Common myeloid progenitor, CD34-positive (primary cell): ENCODE measurements at regions not wholly inside any gene's neighbourhood (a gene's known extent, or its start where the extent isn't known, plus 50 kb on each side); places are given as distances from the start of the nearest gene placed in this dataset.
"Not testable (repeated sequence)": the region's sequence is repeated elsewhere in the genome, so short reads cannot be mapped to it uniquely, and the experiment has no call there.

Experiments used
- CTCF ChIA-PET: fragments of 350-600 bp; sonication (Branson Sonifier 250); formaldehyde crosslinking; loops from one replicate; lab custom pipeline; 2021; ENCODE audit warnings: antibody characterized with exemption; lab: Charles Lee
- POLR2A ChIA-PET: fragments of 350-600 bp; sonication (Branson Sonifier 250); formaldehyde crosslinking; loops from one replicate; lab custom pipeline; 2021; ENCODE audit warnings: antibody characterized with exemption; lab: Charles Lee
- DNase-seq, 3 donors: peaks; one replicate each; pipeline versions ENCODE4 v3.0.0 to v3.0.0-alpha.2; 2013
- H3K27ac ChIP-seq, 2 experiments: 1 replicate in 1 of 2; 2 replicates in 1 of 2; pipeline ENCODE4 v1.7.0; 2013; ENCODE audit warnings: inconsistent platforms in 2 of 2, low read length in 2 of 2, mild to moderate bottlenecking in 2 of 2, low read depth in 1 of 2, moderate library complexity in 1 of 2; ENCODE audit not compliant: severe bottlenecking in 2 of 2, insufficient read depth in 1 of 2, poor library complexity in 1 of 2
- H3K27me3 ChIP-seq, 5 experiments: replicated peaks in 2 of 5; 1 replicate in 3 of 5; 2 replicates in 2 of 5; pipeline versions ENCODE4 v1.6.1 to v1.7.0; 2013; ENCODE audit warnings: low read length in 4 of 5, mild to moderate bottlenecking in 2 of 5, moderate library complexity in 2 of 5, inconsistent platforms in 1 of 5; ENCODE audit not compliant: insufficient read depth in 5 of 5, control insufficient read depth in 4 of 5
- H3K36me3 ChIP-seq, 4 experiments: 1 replicate in 2 of 4; 2 replicates in 2 of 4; pipeline versions ENCODE4 v1.6.1 to v1.7.0; 2013; ENCODE audit warnings: low read length in 3 of 4, control low read depth in 1 of 4, mild to moderate bottlenecking in 1 of 4; ENCODE audit not compliant: control insufficient read depth in 4 of 4, insufficient read depth in 4 of 4
- H3K4me1 ChIP-seq, 4 experiments: 1 replicate in 3 of 4; 2 replicates in 1 of 4; pipeline versions ENCODE4 v1.6.1 to v1.7.1; 2013; ENCODE audit warnings: low read length in 3 of 4, mild to moderate bottlenecking in 3 of 4, control low read depth in 1 of 4, inconsistent platforms in 1 of 4, moderate library complexity in 1 of 4; ENCODE audit not compliant: control insufficient read depth in 4 of 4, insufficient read depth in 4 of 4; ENCODE audit errors: control extremely low read depth in 1 of 4
- H3K4me3 ChIP-seq, 7 experiments: 1 replicate in 4 of 7; 2 replicates in 3 of 7; pipeline versions ENCODE4 v1.5.1 to v1.7.0; 2013; ENCODE audit warnings: mild to moderate bottlenecking in 7 of 7, low read length in 6 of 7, moderate library complexity in 6 of 7, inconsistent platforms in 2 of 7, low read depth in 2 of 7, control low read depth in 1 of 7; ENCODE audit not compliant: insufficient read depth in 4 of 7, control insufficient read depth in 1 of 7; ENCODE audit errors: extremely low read depth in 1 of 7
- H3K9me3 ChIP-seq, 5 experiments: 1 replicate in 4 of 5; 2 replicates in 1 of 5; pipeline versions ENCODE4 v1.6.1 to v1.7.1; 2013; ENCODE audit warnings: low read length in 4 of 5, mild to moderate bottlenecking in 2 of 5, inconsistent platforms in 1 of 5, low read depth in 1 of 5, moderate library complexity in 1 of 5; ENCODE audit not compliant: control insufficient read depth in 4 of 5, insufficient read depth in 2 of 5; ENCODE audit errors: control extremely low read depth in 1 of 5
- WGBS: methylation state at CpG from one replicate; pipeline ENCODE4 v1.1.5; 2013; ENCODE audit not compliant: insufficient coverage; 5-methylcytosine and 5-hydroxymethylcytosine counted together

DNA sequence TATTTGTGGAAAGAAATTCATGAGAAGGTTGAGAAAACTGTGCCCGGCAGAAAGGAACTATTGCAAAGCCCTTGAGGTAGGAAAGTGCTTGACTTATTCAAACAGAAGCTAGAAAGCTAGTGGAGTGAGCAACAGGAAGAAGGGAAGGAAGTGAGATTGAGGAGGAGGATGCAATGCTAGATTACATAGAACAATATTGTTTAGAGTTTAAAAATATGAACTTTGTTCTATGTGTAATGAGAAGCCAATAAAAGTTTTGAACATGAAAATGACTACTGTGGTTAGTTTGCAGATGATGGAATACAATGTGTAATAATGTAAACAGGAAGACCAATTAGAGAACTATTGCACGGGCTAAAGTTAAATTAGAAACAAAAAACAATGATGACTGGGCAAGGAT, 853.1 kb downstream of the TTLL7 start:
- H3K4me3 ChIP-seq, H3K27ac ChIP-seq, H3K4me1 ChIP-seq, H3K27me3 ChIP-seq, POLR2A ChIA-PET, CTCF ChIA-PET, DNase-seq, H3K9me3 ChIP-seq, H3K36me3 ChIP-seq: not testable (repeated sequence)
- WGBS: no CpG with 5 or more reads among the region's 2 CpGs

DNA sequence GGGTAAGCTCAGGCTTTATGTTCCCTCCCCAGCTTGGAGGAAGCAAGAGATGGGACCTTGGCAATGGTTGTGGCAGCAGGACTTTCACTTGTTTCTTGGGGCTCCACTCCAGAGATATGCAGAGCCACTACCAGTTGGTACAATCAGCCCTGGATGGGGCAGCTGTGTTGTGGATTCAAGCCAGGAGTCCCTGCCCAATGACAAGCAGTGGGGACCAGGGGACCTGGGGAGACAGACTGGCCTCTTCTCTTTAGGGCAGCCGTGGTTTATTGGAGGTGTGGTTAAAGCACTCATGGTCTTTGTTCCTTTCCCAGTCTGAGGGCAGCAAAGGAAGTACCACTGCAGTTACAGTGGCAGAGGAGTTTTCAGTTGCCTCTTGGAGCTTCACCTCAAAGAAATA, 856.1 kb downstream of the TTLL7 start:
- CTCF ChIA-PET, H3K4me1 ChIP-seq, POLR2A ChIA-PET, H3K27me3 ChIP-seq, DNase-seq, H3K36me3 ChIP-seq, H3K27ac ChIP-seq, H3K9me3 ChIP-seq, H3K4me3 ChIP-seq: not testable (repeated sequence)
- no CpG with 5 or more reads among the region's 1 CpG for WGBS

GRCh38 chr1:83135524-83136157, 863.3 kb downstream of the TTLL7 start:
- H3K9me3 ChIP-seq, CTCF ChIA-PET, H3K4me1 ChIP-seq, H3K36me3 ChIP-seq, DNase-seq, H3K27ac ChIP-seq, H3K4me3 ChIP-seq, POLR2A ChIA-PET, H3K27me3 ChIP-seq: not testable (repeated sequence)
- no CpG with 5 or more reads among the region's 1 CpG for WGBS

- H3K4me3 ChIP-seq, H3K36me3 ChIP-seq, H3K27ac ChIP-seq, DNase-seq, H3K27me3 ChIP-seq, H3K4me1 ChIP-seq, H3K9me3 ChIP-seq, CTCF ChIA-PET, POLR2A ChIA-PET: not testable (repeated sequence)
- WGBS: no CpG with 5 or more reads among the region's 3 CpGs
These were observed 864.5 kb downstream of the TTLL7 start for GRCh38 chr1:83134322-83135014.

- Histone ChIP-seq H3K27ac (no peak overlapping the region), H3K36me3 (no peaks in the 10 kb centered on the region), H3K27me3 (no peaks in the 10 kb centered on the region), H3K9me3 (no peaks in the 10 kb centered on the region), H3K4me3 (no peak overlapping the region), H3K4me1 (no peaks in the 10 kb centered on the region)
- no peak for DNase-seq
- ChIA-PET POLR2A (no interaction called here), CTCF (no interaction called here)
- WGBS: no CpG with 5 or more reads among the region's 1 CpG
These were observed 867.3 kb downstream of the TTLL7 start for GRCh38 chr1:83131692-83131955.

GRCh38 chr1:83130886-83131691, 867.8 kb downstream of the TTLL7 start:
- ChIA-PET CTCF (no interaction called here), POLR2A (no interaction called here)
- no peaks in the 10 kb centered on the region for H3K27me3 ChIP-seq
- H3K27ac ChIP-seq: no peak overlapping the region
- H3K4me1 ChIP-seq: no peaks in the 10 kb centered on the region
- 100% methylated on average over 1 of the region's 3 CpGs for WGBS
- H3K36me3 ChIP-seq: no peaks in the 10 kb centered on the region
- DNase-seq: no peak
- H3K9me3 ChIP-seq: no peaks in the 10 kb centered on the region
- H3K4me3 ChIP-seq: no peak overlapping the region

- whole genome bisulfite sequencing: no CpG with 5 or more reads among the region's 3 CpGs
- no peak overlapping the region for H3K4me3 ChIP-seq
- H3K27me3 ChIP-seq: no peaks in the 10 kb centered on the region
- CTCF ChIA-PET: no interaction called here
- no peaks in the 10 kb centered on the region for H3K9me3 ChIP-seq
- no peaks in the 10 kb centered on the region for H3K36me3 ChIP-seq
- H3K27ac ChIP-seq: no peak overlapping the region
- DNase-seq: no peak
- POLR2A ChIA-PET: no interaction called here
- no peaks in the 10 kb centered on the region for H3K4me1 ChIP-seq
These were observed 869.8 kb downstream of the TTLL7 start for GRCh38 chr1:83129107-83129506.
